Liver (tissue), 8 donors: ENCODE measurements at regions not wholly inside any gene's neighbourhood (a gene's known extent, or its start where the extent isn't known, plus 50 kb on each side); places are given as distances from the start of the nearest gene placed in this dataset.

Experiments used
- DNase-seq: peaks from one replicate; pipeline ENCODE4 v3.0.0-alpha.2; 2017; ENCODE audit warnings: low spot score
- H3K27ac ChIP-seq, 2 donors: one replicate each; pipeline ENCODE4 v1.7.0; 2013; ENCODE audit warnings: inconsistent platforms in 2 of 2, low read length in 2 of 2, control low read depth in 1 of 2, low read depth in 1 of 2, mild to moderate bottlenecking in 1 of 2
- H3K27me3 ChIP-seq, 4 donors: one replicate each; pipeline versions ENCODE4 v1.6.1 to v1.7.0; 2013; ENCODE audit warnings: low read length in 3 of 4, inconsistent platforms in 1 of 4, mild to moderate bottlenecking in 1 of 4, moderate library complexity in 1 of 4; ENCODE audit not compliant: control insufficient read depth in 4 of 4, insufficient read depth in 4 of 4
- H3K36me3 ChIP-seq, 4 donors: one replicate each; pipeline versions ENCODE4 v1.6.1 to v1.7.0; 2013; ENCODE audit warnings: low read length in 3 of 4, mild to moderate bottlenecking in 3 of 4, low read depth in 1 of 4, moderate library complexity in 1 of 4; ENCODE audit not compliant: control insufficient read depth in 4 of 4, insufficient read depth in 3 of 4
- H3K4me1 ChIP-seq, 4 donors: one replicate each; pipeline versions ENCODE4 v1.6.1 to v1.7.0; 2013; ENCODE audit warnings: low read length in 3 of 4, mild to moderate bottlenecking in 3 of 4, moderate library complexity in 1 of 4; ENCODE audit not compliant: control insufficient read depth in 4 of 4, insufficient read depth in 4 of 4
- H3K4me3 ChIP-seq, 3 donors: one replicate each; pipeline versions ENCODE4 v1.6.1 to v1.7.0; 2013; ENCODE audit warnings: low read length in 3 of 3, control low read depth in 1 of 3, low read depth in 1 of 3, mild to moderate bottlenecking in 1 of 3
- H3K9ac ChIP-seq, 2 donors: one replicate each; pipeline ENCODE4 v1.7.0; 2013; ENCODE audit warnings: low read length in 2 of 2, mild to moderate bottlenecking in 2 of 2, moderate library complexity in 2 of 2, control low read depth in 1 of 2, low read depth in 1 of 2
- H3K9me3 ChIP-seq, 4 donors: one replicate each; pipeline versions ENCODE4 v1.6.1 to v1.7.0; 2013; ENCODE audit warnings: low read length in 3 of 4; ENCODE audit not compliant: control insufficient read depth in 4 of 4
- CTCF ChIP-seq: fragments of 150-350 bp; IDR thresholded peaks from 2 replicates; pipeline ENCODE4 v1.5.1; 2017; ENCODE audit warnings: improper control_type of control experiment, low read depth, low read length; ENCODE audit not compliant: missing input control
- EGR1 ChIP-seq, 2 donors: IDR thresholded peaks; 2 replicates each; pipeline ENCODE4 v1.6.1; 2016 to 2018; ENCODE audit warnings: antibody characterized with exemption in 2 of 2, low read depth in 2 of 2
- FOXA1 ChIP-seq: IDR thresholded peaks from 2 replicates; pipeline ENCODE4 v1.6.1; 2016; ENCODE audit warnings: antibody characterized with exemption
- FOXA2 ChIP-seq: IDR thresholded peaks from 2 replicates; pipeline ENCODE4 v1.6.1; 2016; ENCODE audit warnings: antibody characterized with exemption
- GABPA ChIP-seq, 2 donors: IDR thresholded peaks in 1 of 2; conservative IDR thresholded peaks in 1 of 2; 2 replicates each; pipeline ENCODE4 v1.6.1; 2016; ENCODE audit warnings: antibody characterized with exemption in 2 of 2, mild to moderate bottlenecking in 1 of 2, moderate library complexity in 1 of 2
- HNF4A ChIP-seq, 2 donors: conservative IDR thresholded peaks; 2 replicates each; pipeline ENCODE4 v1.6.1; 2016; ENCODE audit warnings: antibody characterized with exemption in 2 of 2, mild to moderate bottlenecking in 2 of 2
- HNF4G ChIP-seq: IDR thresholded peaks from 2 replicates; pipeline ENCODE4 v1.6.1; 2016; ENCODE audit warnings: antibody characterized with exemption
- JUND ChIP-seq, 2 donors: IDR thresholded peaks; 2 replicates each; pipeline ENCODE4 v1.6.1; 2016; ENCODE audit warnings: antibody characterized with exemption in 2 of 2
- NR2F2 ChIP-seq: IDR thresholded peaks from 2 replicates; pipeline ENCODE4 v1.6.1; 2016; ENCODE audit warnings: antibody characterized with exemption
- RAD21 ChIP-seq, 2 donors: IDR thresholded peaks; 2 replicates each; pipeline ENCODE4 v1.6.1; 2016; ENCODE audit warnings: antibody characterized with exemption in 2 of 2, mild to moderate bottlenecking in 2 of 2
- RXRA ChIP-seq, 2 donors: IDR thresholded peaks; 2 replicates each; pipeline ENCODE4 v1.6.1; 2017 to 2018; ENCODE audit warnings: antibody characterized with exemption in 2 of 2, mild to moderate bottlenecking in 1 of 2
- SP1 ChIP-seq: IDR thresholded peaks from 2 replicates; pipeline ENCODE4 v1.6.1; 2018; ENCODE audit warnings: antibody characterized with exemption, mild to moderate bottlenecking
- TAF1 ChIP-seq: conservative IDR thresholded peaks from 2 replicates; pipeline ENCODE4 v1.6.1; 2016; ENCODE audit warnings: antibody characterized with exemption, mild to moderate bottlenecking
- YY1 ChIP-seq: IDR thresholded peaks from 2 replicates; pipeline ENCODE4 v1.6.1; 2016; ENCODE audit warnings: antibody characterized with exemption, mild to moderate bottlenecking
- ZBTB33 ChIP-seq: IDR thresholded peaks from 2 replicates; pipeline ENCODE4 v1.6.1; 2016; ENCODE audit warnings: antibody characterized with exemption
- WGBS: extraction: QIAGEN DNeasy Blood & Tissue Kit; methylation state at CpG from one replicate; pipeline ENCODE4 v1.1.7; 2013; 5-methylcytosine and 5-hydroxymethylcytosine counted together
- TF ChIP-seq, protein P1 (sequence below): IDR thresholded peaks from 2 replicates; pipeline ENCODE4 v1.6.1; 2016; ENCODE audit warnings: antibody characterized with exemption
- TF ChIP-seq, protein P2 (sequence below): IDR thresholded peaks from 2 replicates; pipeline ENCODE4 v1.6.1; 2016; ENCODE audit warnings: antibody characterized with exemption, mild to moderate bottlenecking
- TF ChIP-seq, protein P3 (sequence below): IDR thresholded peaks from 2 replicates; pipeline ENCODE4 v1.6.1; 2016; ENCODE audit warnings: antibody characterized with exemption
- donor health status: healthy.
- donor health status: healthy.
- donor health status: healthy.
- donor health status: healthy.
- donor health status: healthy.

DNA sequence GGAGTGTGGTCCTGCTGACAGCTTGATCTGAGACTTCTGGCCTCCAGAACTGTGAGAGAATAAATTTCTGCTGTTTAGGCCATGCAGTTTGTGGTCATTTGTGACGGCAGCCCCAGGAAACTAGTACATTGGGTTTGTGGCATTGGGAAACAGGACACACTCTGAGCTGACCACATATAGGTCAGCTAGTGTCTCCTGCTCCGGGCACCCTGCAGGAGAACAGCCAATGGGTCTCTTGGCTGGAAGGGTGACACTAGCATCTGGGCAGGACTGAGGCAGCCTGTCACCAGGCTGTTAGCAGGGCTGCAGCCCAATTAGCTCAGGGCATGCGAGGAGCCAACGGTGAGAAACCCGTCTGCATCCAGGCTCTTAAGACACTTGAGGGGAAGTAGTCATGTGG, 83.2 kb downstream of the PITPNM2 start:
- no peak overlapping the region for H3K9ac ChIP-seq
- no peak overlapping the region for H3K4me3 ChIP-seq
- H3K9me3 ChIP-seq = no peaks in the 10 kb centered on the region
- TF ChIP-seq, protein P1, sequence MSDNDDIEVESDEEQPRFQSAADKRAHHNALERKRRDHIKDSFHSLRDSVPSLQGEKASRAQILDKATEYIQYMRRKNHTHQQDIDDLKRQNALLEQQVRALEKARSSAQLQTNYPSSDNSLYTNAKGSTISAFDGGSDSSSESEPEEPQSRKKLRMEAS = peak; percentile 47
- TF ChIP-seq HNF4A (conservative IDR thresholded peaks at IDR 0.05) = peak; percentile 70 to 71
- TF ChIP-seq JUND (IDR thresholded peaks at IDR 0.05) = no peak
- no peak for TF ChIP-seq HNF4G
- TF ChIP-seq EGR1 (IDR thresholded peaks at IDR 0.05; ENCODE audit: low read depth in 2 of 2) = no peak
- TF ChIP-seq NR2F2 = no peak
- no peak for TF ChIP-seq FOXA1
- TF ChIP-seq, protein P2, sequence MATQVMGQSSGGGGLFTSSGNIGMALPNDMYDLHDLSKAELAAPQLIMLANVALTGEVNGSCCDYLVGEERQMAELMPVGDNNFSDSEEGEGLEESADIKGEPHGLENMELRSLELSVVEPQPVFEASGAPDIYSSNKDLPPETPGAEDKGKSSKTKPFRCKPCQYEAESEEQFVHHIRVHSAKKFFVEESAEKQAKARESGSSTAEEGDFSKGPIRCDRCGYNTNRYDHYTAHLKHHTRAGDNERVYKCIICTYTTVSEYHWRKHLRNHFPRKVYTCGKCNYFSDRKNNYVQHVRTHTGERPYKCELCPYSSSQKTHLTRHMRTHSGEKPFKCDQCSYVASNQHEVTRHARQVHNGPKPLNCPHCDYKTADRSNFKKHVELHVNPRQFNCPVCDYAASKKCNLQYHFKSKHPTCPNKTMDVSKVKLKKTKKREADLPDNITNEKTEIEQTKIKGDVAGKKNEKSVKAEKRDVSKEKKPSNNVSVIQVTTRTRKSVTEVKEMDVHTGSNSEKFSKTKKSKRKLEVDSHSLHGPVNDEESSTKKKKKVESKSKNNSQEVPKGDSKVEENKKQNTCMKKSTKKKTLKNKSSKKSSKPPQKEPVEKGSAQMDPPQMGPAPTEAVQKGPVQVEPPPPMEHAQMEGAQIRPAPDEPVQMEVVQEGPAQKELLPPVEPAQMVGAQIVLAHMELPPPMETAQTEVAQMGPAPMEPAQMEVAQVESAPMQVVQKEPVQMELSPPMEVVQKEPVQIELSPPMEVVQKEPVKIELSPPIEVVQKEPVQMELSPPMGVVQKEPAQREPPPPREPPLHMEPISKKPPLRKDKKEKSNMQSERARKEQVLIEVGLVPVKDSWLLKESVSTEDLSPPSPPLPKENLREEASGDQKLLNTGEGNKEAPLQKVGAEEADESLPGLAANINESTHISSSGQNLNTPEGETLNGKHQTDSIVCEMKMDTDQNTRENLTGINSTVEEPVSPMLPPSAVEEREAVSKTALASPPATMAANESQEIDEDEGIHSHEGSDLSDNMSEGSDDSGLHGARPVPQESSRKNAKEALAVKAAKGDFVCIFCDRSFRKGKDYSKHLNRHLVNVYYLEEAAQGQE = peak; percentile 54
- peak; percentile 31 for TF ChIP-seq FOXA2
- peak in 1 of 2 donors; percentile 51 for TF ChIP-seq RAD21 (IDR thresholded peaks at IDR 0.05)
- TF ChIP-seq YY1 = peak; percentile 63
- TF ChIP-seq CTCF = no peak
- TF ChIP-seq, protein P3, sequence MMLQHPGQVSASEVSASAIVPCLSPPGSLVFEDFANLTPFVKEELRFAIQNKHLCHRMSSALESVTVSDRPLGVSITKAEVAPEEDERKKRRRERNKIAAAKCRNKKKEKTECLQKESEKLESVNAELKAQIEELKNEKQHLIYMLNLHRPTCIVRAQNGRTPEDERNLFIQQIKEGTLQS = no peak
- TF ChIP-seq ZBTB33 = no peak
- peak; percentile 78 to 85 for TF ChIP-seq RXRA (IDR thresholded peaks at IDR 0.05)
- TF ChIP-seq TAF1 = no peak
- no peak for TF ChIP-seq GABPA (IDR thresholded peaks at IDR 0.05 in 1 of 2, conservative IDR thresholded peaks at IDR 0.05 in 1 of 2)
- peak; percentile 83 for TF ChIP-seq SP1
- DNase-seq = no peak
- no peaks in the 10 kb centered on the region for H3K36me3 ChIP-seq
- peak overlapping the region; percentile 73 to 85 for H3K27ac ChIP-seq
- peaks cover 52 to 92% (median 80%) of the 10 kb centered on the region in 4 donors for H3K4me1 ChIP-seq
- H3K27me3 ChIP-seq = no peaks in the 10 kb centered on the region
- WGBS = 31% methylated on average over 5 of the region's 5 CpGs
